ENCODE measurements at regions not wholly inside any gene's neighbourhood (a gene's known extent, or its start where the extent isn't known, plus 50 kb on each side); places are given as distances from the start of the nearest gene placed in this dataset.
A peak's percentile ranks its signal among the peaks of the same experiment; 100 is the strongest.
"Not testable (repeated sequence)": the region's sequence is repeated elsewhere in the genome, so short reads cannot be mapped to it uniquely, and the experiment has no call there.

DNA sequence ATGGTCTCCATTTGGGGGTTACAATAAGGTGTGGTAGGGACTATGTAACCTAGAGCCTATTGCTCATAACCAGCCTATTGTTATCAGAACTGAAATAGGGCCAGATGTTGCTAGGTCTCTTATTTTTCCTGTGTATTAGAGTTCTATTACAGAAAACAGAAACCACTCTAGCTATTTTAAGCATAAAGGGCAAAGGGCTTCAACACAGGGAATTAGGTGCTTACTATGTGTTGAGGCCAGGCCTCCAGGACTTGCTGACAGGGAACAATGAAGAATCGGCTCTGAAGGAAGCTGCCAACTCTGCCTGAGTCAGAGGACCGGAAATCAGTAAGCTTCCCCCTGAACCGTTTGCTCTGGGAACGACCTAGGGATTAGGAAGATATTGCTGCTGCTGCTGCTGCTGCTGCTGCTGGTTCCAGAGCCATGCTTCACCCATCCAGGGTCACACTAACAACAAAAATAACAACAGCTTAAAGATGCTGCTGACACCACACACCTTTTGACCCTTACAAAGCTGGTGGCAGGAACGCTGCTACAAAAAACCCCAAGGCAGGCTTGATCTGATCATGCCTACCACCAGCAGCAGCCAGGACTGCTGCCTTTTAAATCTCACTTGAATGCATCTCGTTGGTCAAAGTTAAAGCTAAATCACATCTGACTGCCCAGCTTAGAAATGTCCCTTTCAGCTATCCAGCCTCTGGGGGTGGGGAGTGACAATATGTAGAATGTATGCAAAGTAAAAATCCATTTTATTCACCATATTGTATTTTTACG, 276.9 kb upstream of the IL12A start:
- DNase-seq (ENCODE audit: low read depth, low spot score): peak; percentile 31

GRCh38 chr3:159721324-159721723, 267.3 kb upstream of the IL12A start:
- DNase-seq (ENCODE audit: low read depth, low spot score): no peak

DNA sequence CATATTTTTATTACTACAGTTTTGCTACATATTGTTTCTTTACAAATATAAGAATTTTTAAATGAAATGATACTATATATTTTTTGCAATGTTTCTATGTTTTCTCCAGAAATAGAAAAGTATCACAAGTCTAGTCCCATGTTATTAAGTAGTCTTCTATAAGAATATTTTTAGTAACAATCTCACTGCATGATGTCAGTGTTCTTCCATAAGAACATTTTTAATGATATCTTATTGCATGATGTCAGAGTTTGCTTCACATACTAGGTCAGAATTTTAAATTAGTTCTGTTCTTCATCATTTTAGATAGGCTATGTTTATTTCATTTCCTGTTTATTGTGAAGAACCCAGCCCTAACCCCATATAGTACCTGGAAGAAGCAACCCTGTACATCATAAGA, 265.3 kb upstream of the IL12A start:
- DNase-seq (ENCODE audit: low read depth, low spot score): no peak

GRCh38 chr3:159724627-159725026, 264.0 kb upstream of the IL12A start:
- DNase-seq (ENCODE audit: low read depth, low spot score): no peak

- no peak for DNase-seq (ENCODE audit: low read depth, low spot score)
Measured at GRCh38 chr3:159726231-159726964, 262.2 kb upstream of the IL12A start.

GRCh38 chr3:159727506-159727905, 261.1 kb upstream of the IL12A start:
- no peak for DNase-seq (ENCODE audit: low read depth, low spot score)

DNA sequence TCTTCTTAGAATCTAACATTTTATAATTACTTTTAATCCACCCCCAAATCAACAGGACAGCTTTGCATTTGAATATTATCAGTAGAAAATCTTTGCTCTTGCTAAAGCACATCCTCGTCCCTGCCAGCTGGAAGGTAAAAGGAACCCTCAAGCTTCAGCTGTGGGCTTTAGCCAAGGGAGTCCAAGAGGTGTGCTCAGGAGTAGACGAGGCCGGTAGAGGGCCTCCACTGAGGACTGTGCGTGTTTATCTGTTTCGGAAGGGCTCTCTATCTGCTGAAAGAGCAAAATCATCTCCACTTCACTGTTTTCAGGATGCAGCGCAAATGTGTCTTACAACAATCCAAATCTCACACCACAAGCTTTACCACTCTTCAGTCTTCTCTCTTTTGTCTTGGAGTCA, 257.4 kb upstream of the IL12A start:
- DNase-seq (ENCODE audit: low read depth, low spot score): no peak

DNA sequence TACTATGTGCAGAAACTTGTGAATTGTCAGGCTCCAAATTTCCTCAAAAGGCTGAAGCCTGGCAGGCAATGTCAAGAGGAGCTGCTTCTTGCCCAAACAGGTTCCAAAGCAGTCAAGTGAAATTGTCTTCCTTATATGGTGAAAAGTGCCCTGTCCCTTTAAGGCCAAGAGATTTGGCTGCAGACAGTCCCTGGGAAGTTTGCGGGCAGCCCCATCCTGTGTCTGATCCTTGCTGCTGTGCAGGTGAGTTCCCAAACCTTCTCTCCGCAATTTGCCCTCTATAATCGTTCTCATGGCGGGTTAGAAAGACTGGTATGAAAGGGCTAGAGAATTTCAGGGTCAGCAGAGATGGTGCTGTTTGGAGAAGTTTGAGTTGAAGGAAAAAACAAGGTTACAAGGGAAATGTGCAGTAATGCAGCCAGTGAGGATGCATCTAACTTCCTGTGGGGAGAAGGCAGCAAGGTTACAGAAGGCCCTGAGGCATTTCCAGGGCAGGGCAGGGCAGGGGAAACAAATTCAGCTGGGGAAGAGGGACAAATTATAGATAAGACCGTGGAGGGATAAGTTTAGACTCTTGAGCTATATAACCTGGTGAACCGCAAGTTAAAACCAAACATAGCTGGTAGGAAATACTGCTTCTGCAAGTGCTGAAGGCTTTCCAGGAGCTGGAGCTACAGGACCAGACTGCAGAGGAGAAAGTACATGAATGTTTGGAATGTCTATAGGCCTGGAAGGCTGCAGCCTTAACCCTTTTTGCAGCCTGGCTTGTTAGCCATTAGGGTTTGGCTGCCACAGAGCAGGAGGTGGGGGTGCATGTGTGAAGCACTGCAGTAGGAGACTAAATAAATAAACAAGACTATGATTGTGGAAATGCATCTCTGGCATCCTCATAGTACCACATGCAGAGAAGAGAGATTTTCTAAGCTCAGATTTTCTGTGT, 256.2 kb upstream of the IL12A start:
- DNase-seq (ENCODE audit: low read depth, low spot score): peak; percentile 65

- DNase-seq (ENCODE audit: low read depth, low spot score): no peak
Measured at GRCh38 chr3:159733194-159733860, 255.3 kb upstream of the IL12A start.

GRCh38 chr3:159734681-159735080, 254.0 kb upstream of the IL12A start:
- DNase-seq (ENCODE audit: low read depth, low spot score): no peak

DNA sequence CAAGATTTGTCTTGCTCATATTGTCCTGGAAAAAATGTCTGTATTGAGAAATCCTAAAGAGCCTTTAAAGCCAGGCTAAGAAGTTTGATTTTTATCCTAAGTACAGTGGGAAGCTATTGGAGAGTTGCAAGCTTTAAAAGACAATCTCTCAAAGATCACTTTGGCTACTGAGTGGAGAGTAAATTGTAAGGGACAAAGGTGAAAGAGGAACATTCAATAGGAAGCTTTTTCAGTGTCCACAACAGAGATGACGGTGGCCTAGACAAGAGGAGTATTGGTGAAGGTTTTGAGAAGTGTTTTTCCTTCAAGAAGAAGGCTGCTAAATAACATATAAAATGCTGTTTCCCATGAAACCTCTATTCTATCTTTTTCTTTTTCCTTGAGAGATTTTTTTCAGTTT, 249.5 kb upstream of the IL12A start:
- DNase-seq (ENCODE audit: low read depth, low spot score): no peak

DNA sequence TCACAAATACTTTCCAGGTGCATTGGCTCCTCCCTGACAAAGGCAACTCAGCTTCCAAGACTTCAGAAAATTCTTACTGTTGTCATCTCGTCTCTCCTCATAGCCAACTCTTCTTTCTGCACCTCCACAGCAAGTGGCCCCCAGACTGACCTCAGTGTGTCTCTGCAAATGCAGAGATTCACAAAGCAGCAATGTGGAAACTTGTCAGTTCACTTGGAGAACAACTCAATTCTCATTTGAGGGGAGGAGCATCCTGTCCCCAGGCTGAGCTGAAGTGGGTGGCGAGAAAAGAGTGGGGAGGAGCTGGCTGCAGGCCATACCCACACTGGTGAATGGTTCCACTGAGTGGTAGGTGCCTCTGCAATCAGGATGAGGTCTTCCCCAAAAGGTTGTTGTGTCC, 248.7 kb upstream of the IL12A start:
- DNase-seq (ENCODE audit: low read depth, low spot score): no peak

GRCh38 chr3:159741281-159741680, 247.4 kb upstream of the IL12A start:
- no peak for DNase-seq (ENCODE audit: low read depth, low spot score)

GRCh38 chr3:159748425-159748824, 240.2 kb upstream of the IL12A start:
- no peak for DNase-seq (ENCODE audit: low read depth, low spot score)

- no peak for DNase-seq (ENCODE audit: low read depth, low spot score)
Measured at GRCh38 chr3:159749406-159749805, 239.2 kb upstream of the IL12A start.

DNA sequence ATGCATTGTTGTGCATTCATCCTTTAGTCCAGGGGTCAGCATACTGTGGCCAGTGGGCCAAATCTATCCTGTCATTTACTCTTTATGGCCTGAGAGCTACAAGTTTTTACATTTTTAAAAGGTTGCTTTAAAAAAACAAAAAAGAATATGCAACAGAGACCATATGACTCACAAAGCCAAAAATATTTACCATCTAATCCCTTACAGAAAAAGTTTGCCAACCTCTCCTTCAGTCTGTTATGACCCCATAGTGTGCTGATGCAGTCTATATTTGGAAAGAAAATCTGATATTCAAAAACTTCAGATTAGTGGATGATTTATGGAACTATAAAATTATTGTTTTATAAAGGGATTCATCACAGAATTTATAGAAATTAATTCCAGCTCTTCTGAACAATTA, 237.5 kb upstream of the IL12A start:
- DNase-seq (ENCODE audit: low read depth, low spot score): no peak

- DNase-seq (ENCODE audit: low read depth, low spot score): no peak
Measured at GRCh38 chr3:159751752-159752151, 236.9 kb upstream of the IL12A start.

- not testable (repeated sequence) for DNase-seq (ENCODE audit: low read depth, low spot score)
Measured at GRCh38 chr3:159756279-159757207, 232.1 kb upstream of the IL12A start.

DNA sequence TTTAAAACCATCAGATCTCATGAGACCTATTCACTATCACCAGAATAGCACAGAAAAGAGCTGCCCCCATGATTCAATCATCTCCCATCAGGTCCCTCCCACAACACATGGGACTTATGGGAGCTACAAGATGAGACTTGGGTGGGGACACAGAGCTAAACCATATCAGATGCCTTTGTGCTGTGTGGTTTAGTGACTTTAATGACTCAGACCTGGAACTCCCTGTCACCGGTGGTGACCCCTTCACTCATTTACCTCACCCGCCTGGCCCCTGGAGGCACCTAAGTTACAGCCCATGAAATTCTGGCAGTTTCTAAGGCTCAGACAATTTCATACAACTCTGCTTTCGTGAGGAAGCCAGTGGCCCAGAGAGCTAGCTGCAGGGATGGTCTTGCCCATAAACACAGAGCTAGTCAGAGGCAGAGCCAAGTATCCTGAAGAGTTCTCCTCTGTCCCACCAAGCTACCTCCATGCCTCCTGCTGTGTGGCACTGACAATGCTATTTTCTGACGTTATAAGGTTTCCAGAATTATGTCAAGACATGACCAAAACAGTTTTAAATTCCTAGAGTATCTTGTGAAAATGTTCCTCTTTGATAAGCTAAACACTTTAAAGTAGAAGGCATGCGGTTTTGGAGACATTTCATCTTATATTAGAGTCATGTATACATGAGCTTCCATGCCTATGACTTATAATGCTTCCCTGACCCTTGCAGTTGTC, 231.1 kb upstream of the IL12A start:
- DNase-seq (ENCODE audit: low read depth, low spot score): no peak

DNA sequence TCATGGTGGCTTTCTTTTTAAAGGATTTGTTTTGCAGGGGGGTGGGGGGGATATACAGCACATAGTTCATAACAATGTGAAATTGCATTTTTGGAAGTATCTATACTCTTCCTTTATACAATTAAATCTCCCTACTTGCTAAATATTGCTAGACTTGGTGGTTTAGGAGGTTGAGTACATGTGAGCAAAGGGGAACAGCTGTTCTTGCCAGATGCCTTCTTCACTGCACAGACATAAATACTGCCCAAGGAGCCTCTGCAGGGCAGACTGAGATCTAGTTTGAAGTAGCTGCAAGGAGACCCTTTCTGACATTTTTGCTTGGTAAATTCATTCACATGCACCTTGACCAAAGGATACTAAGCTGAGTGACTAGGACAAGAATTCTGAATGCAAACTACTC, 228.6 kb upstream of the IL12A start:
- DNase-seq (ENCODE audit: low read depth, low spot score): no peak

Data from brain pericyte (primary cell).